ENCODE measurements at regions not wholly inside any gene's neighbourhood (a gene's known extent, or its start where the extent isn't known, plus 50 kb on each side); places are given as distances from the start of the nearest gene placed in this dataset.

GRCh38 chr5:91263898-91264297 is 119.2 kb downstream of the ARRDC3 start:
- Histone ChIP-seq H3K4me1 (ENCODE audit: insufficient read depth, low read length, poor library complexity, severe bottlenecking) (no peaks in the 10 kb centered on the region), H3K4me3 (ENCODE audit: low read depth, low read length, poor library complexity, severe bottlenecking) (no peak overlapping the region), H4K20me1 (ENCODE audit: insufficient read depth, low read length) (no peaks in the 10 kb centered on the region), H3K27ac (ENCODE audit: low read depth, low read length, poor library complexity, severe bottlenecking) (no peak overlapping the region), H3K4me2 (ENCODE audit: low read length) (no peak overlapping the region), H3K36me3 (ENCODE audit: insufficient read depth, low read length) (no peaks in the 10 kb centered on the region), H3K9me3 (ENCODE audit: low read length) (no peaks in the 10 kb centered on the region), H3K9me2 (ENCODE audit: insufficient read depth, low read length) (no peaks in the 10 kb centered on the region), H2AFZ (ENCODE audit: low read length) (no peak overlapping the region), H3K79me2 (ENCODE audit: insufficient read depth, low read depth, low read length) (no peaks in the 10 kb centered on the region)
- ChIA-PET CTCF (ENCODE audit: unreplicated experiment) (no interaction called here), POLR2A (interaction anchor here (0.5 kb wide), 1 partner anchor 103 kb away, joined by 4 read pairs; no protein-coding TSS in a partner anchor)
- intact Hi-C loops (cut with micrococcal nuclease; ENCODE audit: unreplicated experiment) = no loop called here
- BruUV-seq (replicated peaks) = no TSS peak
- DNase-seq (ENCODE audit: low spot score) = no peak
- no peak for TF ChIP-seq EZH2phosphoT487 (IDR thresholded peaks at IDR 0.05; ENCODE audit: borderline replicate concordance, low read depth, low read length)
- TF ChIP-seq, protein P1, sequence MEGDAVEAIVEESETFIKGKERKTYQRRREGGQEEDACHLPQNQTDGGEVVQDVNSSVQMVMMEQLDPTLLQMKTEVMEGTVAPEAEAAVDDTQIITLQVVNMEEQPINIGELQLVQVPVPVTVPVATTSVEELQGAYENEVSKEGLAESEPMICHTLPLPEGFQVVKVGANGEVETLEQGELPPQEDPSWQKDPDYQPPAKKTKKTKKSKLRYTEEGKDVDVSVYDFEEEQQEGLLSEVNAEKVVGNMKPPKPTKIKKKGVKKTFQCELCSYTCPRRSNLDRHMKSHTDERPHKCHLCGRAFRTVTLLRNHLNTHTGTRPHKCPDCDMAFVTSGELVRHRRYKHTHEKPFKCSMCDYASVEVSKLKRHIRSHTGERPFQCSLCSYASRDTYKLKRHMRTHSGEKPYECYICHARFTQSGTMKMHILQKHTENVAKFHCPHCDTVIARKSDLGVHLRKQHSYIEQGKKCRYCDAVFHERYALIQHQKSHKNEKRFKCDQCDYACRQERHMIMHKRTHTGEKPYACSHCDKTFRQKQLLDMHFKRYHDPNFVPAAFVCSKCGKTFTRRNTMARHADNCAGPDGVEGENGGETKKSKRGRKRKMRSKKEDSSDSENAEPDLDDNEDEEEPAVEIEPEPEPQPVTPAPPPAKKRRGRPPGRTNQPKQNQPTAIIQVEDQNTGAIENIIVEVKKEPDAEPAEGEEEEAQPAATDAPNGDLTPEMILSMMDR (conservative IDR thresholded peaks at IDR 0.05; ENCODE audit: low read length) = no peak

DNA sequence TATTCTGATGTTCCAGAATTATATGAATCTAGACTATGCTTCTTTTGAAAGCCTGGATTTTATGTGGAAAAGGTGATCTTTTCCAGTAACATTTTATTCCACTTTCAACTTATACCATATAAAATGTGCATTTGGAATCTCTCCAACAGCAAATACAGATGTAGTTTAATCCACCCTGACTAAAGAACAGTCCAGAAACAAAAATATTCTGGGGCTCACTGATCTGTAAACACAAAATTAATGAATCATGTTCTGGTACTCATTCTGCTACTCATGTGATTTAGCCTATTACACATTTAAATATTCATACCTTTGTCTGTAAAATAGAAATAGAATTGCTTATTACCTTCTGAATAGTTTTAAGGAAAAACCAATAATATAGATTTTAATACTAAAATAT is 125.8 kb downstream of the ARRDC3 start:
- H2AFZ ChIP-seq (ENCODE audit: low read length) = no peak overlapping the region
- no peaks in the 10 kb centered on the region for H3K79me2 ChIP-seq (ENCODE audit: insufficient read depth, low read depth, low read length)
- TF ChIP-seq EZH2phosphoT487 (IDR thresholded peaks at IDR 0.05; ENCODE audit: borderline replicate concordance, low read depth, low read length) = no peak
- TF ChIP-seq, protein P1 (conservative IDR thresholded peaks at IDR 0.05; ENCODE audit: low read length) = no peak
- no peak overlapping the region for H3K4me3 ChIP-seq (ENCODE audit: low read depth, low read length, poor library complexity, severe bottlenecking)
- no peak overlapping the region for H3K4me2 ChIP-seq (ENCODE audit: low read length)
- no peaks in the 10 kb centered on the region for H3K9me2 ChIP-seq (ENCODE audit: insufficient read depth, low read length)
- H3K27ac ChIP-seq (ENCODE audit: low read depth, low read length, poor library complexity, severe bottlenecking) = no peak overlapping the region
- ChIA-PET CTCF (ENCODE audit: unreplicated experiment) (no interaction called here), POLR2A (interaction anchor here (0.6 kb wide), 1 partner anchor 200 kb away, joined by 3 read pairs; no protein-coding TSS in a partner anchor)
- H3K9me3 ChIP-seq (ENCODE audit: low read length) = no peaks in the 10 kb centered on the region
- intact Hi-C loops (cut with micrococcal nuclease; ENCODE audit: unreplicated experiment) = no loop called here
- BruUV-seq (replicated peaks) = no TSS peak
- no peaks in the 10 kb centered on the region for H3K36me3 ChIP-seq (ENCODE audit: insufficient read depth, low read length)
- no peak for DNase-seq (ENCODE audit: low spot score)
- H4K20me1 ChIP-seq (ENCODE audit: insufficient read depth, low read length) = no peaks in the 10 kb centered on the region
- H3K4me1 ChIP-seq (ENCODE audit: insufficient read depth, low read length, poor library complexity, severe bottlenecking) = no peaks in the 10 kb centered on the region

DNA sequence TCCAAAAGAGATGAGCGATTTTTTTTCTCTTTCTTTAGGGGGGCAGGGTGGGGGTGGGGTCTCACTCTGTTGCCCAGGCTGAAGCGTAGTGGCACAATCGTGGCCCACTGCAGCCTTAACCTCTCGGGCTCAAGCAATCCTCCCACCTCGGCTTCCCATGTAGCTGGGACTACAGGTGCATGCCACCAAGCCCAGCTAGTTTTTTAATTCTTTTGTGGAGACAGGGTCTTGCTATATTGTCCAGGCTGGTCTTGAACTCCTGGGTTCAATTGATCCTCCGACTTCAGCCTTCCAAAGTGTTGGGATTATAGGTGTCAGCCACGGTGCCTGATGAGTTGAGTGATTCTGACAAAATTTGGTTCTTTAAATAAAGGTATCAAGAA is 127.0 kb downstream of the ARRDC3 start:
- no peak overlapping the region for H3K27ac ChIP-seq (ENCODE audit: low read depth, low read length, poor library complexity, severe bottlenecking)
- no peaks in the 10 kb centered on the region for H4K20me1 ChIP-seq (ENCODE audit: insufficient read depth, low read length)
- CTCF ChIA-PET (ENCODE audit: unreplicated experiment) = no interaction called here
- BruUV-seq (replicated peaks) = no TSS peak
- no peaks in the 10 kb centered on the region for H3K9me3 ChIP-seq (ENCODE audit: low read length)
- no peaks in the 10 kb centered on the region for H3K9me2 ChIP-seq (ENCODE audit: insufficient read depth, low read length)
- intact Hi-C loops (cut with micrococcal nuclease; ENCODE audit: unreplicated experiment) = no loop called here
- POLR2A ChIA-PET = interaction anchor here (0.6 to 0.8 kb wide), 2 partner anchors 89 to 125 kb away, joined by 3 to 7 read pairs; no protein-coding TSS in a partner anchor
- DNase-seq (ENCODE audit: low spot score) = no peak
- no peak overlapping the region for H2AFZ ChIP-seq (ENCODE audit: low read length)
- H3K4me1 ChIP-seq (ENCODE audit: insufficient read depth, low read length, poor library complexity, severe bottlenecking) = no peaks in the 10 kb centered on the region
- H3K79me2 ChIP-seq (ENCODE audit: insufficient read depth, low read depth, low read length) = no peaks in the 10 kb centered on the region
- no peak overlapping the region for H3K4me2 ChIP-seq (ENCODE audit: low read length)
- no peaks in the 10 kb centered on the region for H3K36me3 ChIP-seq (ENCODE audit: insufficient read depth, low read length)
- no peak overlapping the region for H3K4me3 ChIP-seq (ENCODE audit: low read depth, low read length, poor library complexity, severe bottlenecking)
- no peak for TF ChIP-seq EZH2phosphoT487 (IDR thresholded peaks at IDR 0.05; ENCODE audit: borderline replicate concordance, low read depth, low read length)
- TF ChIP-seq, protein P1 (conservative IDR thresholded peaks at IDR 0.05; ENCODE audit: low read length) = no peak

Measured in OCI-LY7 (cell line).